Fibroblast of lung (primary cell): ENCODE measurements at regions not wholly inside any gene's neighbourhood (a gene's known extent, or its start where the extent isn't known, plus 50 kb on each side); places are given as distances from the start of the nearest gene placed in this dataset.

ENCODE experiments used
- CTCF ChIP-seq, 2 donors: IDR thresholded peaks in 1 of 2; conservative IDR thresholded peaks in 1 of 2; 1 replicate in 1 of 2; 2 replicates in 1 of 2; pipeline ENCODE4 v1.5.1; 2011 to 2012; ENCODE audit warnings: low read length in 2 of 2, control low read depth in 1 of 2, inconsistent platforms in 1 of 2, low read depth in 1 of 2, mild to moderate bottlenecking in 1 of 2
- EZH2 ChIP-seq: IDR thresholded peaks from 2 replicates; pipeline ENCODE4 v1.5.1; 2012; ENCODE audit warnings: low read length, control low read depth, mild to moderate bottlenecking; ENCODE audit errors: missing control alignments

- TF ChIP-seq EZH2 (no peak), CTCF (conservative IDR thresholded peaks at IDR 0.05 in 1 of 2, IDR thresholded peaks at IDR 0.05 in 1 of 2; ENCODE audit: low read depth in 1 of 2, low read length in 2 of 2) (no peak)
Observed at GRCh38 chr5:100749771-100750284, 153.3 kb downstream of the ST8SIA4 start.
